IMR-90 (cell line): ENCODE measurements at regions not wholly inside any gene's neighbourhood (a gene's known extent, or its start where the extent isn't known, plus 50 kb on each side); places are given as distances from the start of the nearest gene placed in this dataset.

Experiments
- ATAC-seq: fragments of 200-7000 bp; cut with Tn5 transposase; 2 replicates; pipeline ENCODE4 v1.9.1; 2020; ENCODE audit warnings: low read depth, mild to moderate bottlenecking, moderate library complexity
- BruUV-seq: library from RNA; stranded (reverse); fragments of 400-500 nt; replicated peaks from 2 replicates; lab custom pipeline; 2021; lab: Mats Ljungman, UMichigan
- CTCF ChIA-PET: fragments of 300-600 bp; formaldehyde crosslinking; extraction: SDS; loops from one replicate; lab custom pipeline; 2021; ENCODE audit warnings: antibody characterized with exemption; lab: Yijun Ruan, JAX
- POLR2A ChIA-PET: fragments of 300-600 bp; sonication (Branson Sonifier 250); formaldehyde crosslinking; loops from one replicate; lab custom pipeline; 2022; ENCODE audit warnings: antibody characterized with exemption; ENCODE audit not compliant: unreplicated experiment; lab: Charles Lee
- DNase-seq: peaks from one replicate; pipeline ENCODE4 v3.0.0; 2013
- H2AFZ ChIP-seq: replicated peaks from 2 replicates; pipeline ENCODE3; 2013; ENCODE audit warnings: low read length, mild to moderate bottlenecking; ENCODE audit not compliant: poor library complexity
- H2AK5ac ChIP-seq: 2 replicates; pipeline ENCODE4 v1.6.1; 2013; ENCODE audit warnings: low read depth, low read length, inconsistent platforms
- H2AK9ac ChIP-seq: replicated peaks from 2 replicates; pipeline ENCODE3; 2013; ENCODE audit warnings: mild to moderate bottlenecking, low read depth, low read length, moderate library complexity; ENCODE audit not compliant: poor library complexity
- H2BK120ac ChIP-seq: 2 replicates; pipeline ENCODE4 v1.6.1; 2013; ENCODE audit warnings: low read depth, low read length, inconsistent platforms
- H2BK15ac ChIP-seq: 3 replicates; pipeline ENCODE4 v1.6.1; 2013; ENCODE audit warnings: low read depth, low read length, inconsistent platforms
- H2BK20ac ChIP-seq: 2 replicates; pipeline ENCODE4 v1.6.1; 2013; ENCODE audit warnings: low read depth, mild to moderate bottlenecking, inconsistent platforms, low read length, moderate library complexity
- H2BK5ac ChIP-seq: 2 replicates; pipeline ENCODE4 v1.6.1; 2013; ENCODE audit warnings: mild to moderate bottlenecking, low read depth, low read length, inconsistent platforms; ENCODE audit not compliant: poor library complexity, severe bottlenecking
- H3K14ac ChIP-seq: replicated peaks from 2 replicates; pipeline ENCODE4 v1.6.1; 2013; ENCODE audit warnings: low read depth, low read length, inconsistent platforms
- H3K18ac ChIP-seq: 2 replicates; pipeline ENCODE4 v1.6.1; 2013; ENCODE audit warnings: low read depth, low read length, control low read depth
- H3K23ac ChIP-seq: 2 replicates; pipeline ENCODE4 v1.6.1; 2013; ENCODE audit warnings: low read depth, low read length, inconsistent platforms
- H3K27ac ChIP-seq: 2 replicates; pipeline ENCODE4 v1.5.1; 2013; ENCODE audit warnings: mild to moderate bottlenecking, control low read depth, low read length; ENCODE audit not compliant: insufficient read depth
- H3K27me3 ChIP-seq: 2 replicates; pipeline ENCODE4 v1.6.1; 2013; ENCODE audit warnings: low read length; ENCODE audit not compliant: control insufficient read depth, insufficient read depth
- H3K36me3 ChIP-seq: 2 replicates; pipeline ENCODE4 v1.6.1; 2013; ENCODE audit warnings: low read length, mixed read lengths; ENCODE audit not compliant: control insufficient read depth, insufficient read depth
- H3K4ac ChIP-seq: 2 replicates; pipeline ENCODE4 v1.6.1; 2013; ENCODE audit warnings: low read depth, low read length, inconsistent platforms
- H3K4me1 ChIP-seq: 2 replicates; pipeline ENCODE4 v1.6.1; 2013; ENCODE audit warnings: low read length, mixed read lengths; ENCODE audit not compliant: control insufficient read depth, insufficient read depth
- H3K4me2 ChIP-seq: 2 replicates; pipeline ENCODE4 v1.6.1; 2013; ENCODE audit warnings: low read depth, mild to moderate bottlenecking, control low read depth, low read length, moderate library complexity
- H3K4me3 ChIP-seq: 2 replicates; pipeline ENCODE4 v1.5.1; 2013; ENCODE audit warnings: low read depth, mild to moderate bottlenecking, control low read depth, low read length, moderate library complexity; ENCODE audit not compliant: insufficient read depth
- H3K56ac ChIP-seq: 2 replicates; pipeline ENCODE4 v1.6.1; 2013; ENCODE audit warnings: low read length, inconsistent platforms; ENCODE audit not compliant: insufficient read depth; ENCODE audit errors: extremely low read depth
- H3K79me1 ChIP-seq, 2 experiments: 2 replicates each; pipeline ENCODE4 v1.6.1; 2013; ENCODE audit warnings: low read length in 2 of 2, inconsistent platforms in 1 of 2, low read depth in 1 of 2
- H3K9ac ChIP-seq: 2 replicates; pipeline ENCODE4 v1.6.1; 2013; ENCODE audit warnings: low read depth, low read length, control low read depth
- H3K9me1 ChIP-seq: 2 replicates; pipeline ENCODE4 v1.6.1; 2013; ENCODE audit warnings: low read length, inconsistent platforms; ENCODE audit not compliant: insufficient read depth
- H3K9me3 ChIP-seq: 2 replicates; pipeline ENCODE4 v1.6.1; 2013; ENCODE audit warnings: low read length; ENCODE audit not compliant: control insufficient read depth, insufficient read depth
- H4K20me1 ChIP-seq: 2 replicates; pipeline ENCODE4 v1.6.1; 2013; ENCODE audit warnings: low read length, inconsistent platforms; ENCODE audit not compliant: insufficient read depth
- H4K5ac ChIP-seq: 2 replicates; pipeline ENCODE4 v1.6.1; 2013; ENCODE audit warnings: mild to moderate bottlenecking, low read depth, low read length, control low read depth
- H4K8ac ChIP-seq, 2 experiments: 2 replicates each; pipeline ENCODE4 v1.6.1; 2013; ENCODE audit warnings: low read depth in 2 of 2, low read length in 2 of 2, control low read depth in 1 of 2, inconsistent platforms in 1 of 2
- H4K91ac ChIP-seq: 2 replicates; pipeline ENCODE4 v1.6.1; 2013; ENCODE audit warnings: low read depth, low read length, inconsistent platforms; ENCODE audit not compliant: insufficient read depth
- CEBPB ChIP-seq: IDR thresholded peaks from 2 replicates; pipeline ENCODE4 v1.6.1; 2012; ENCODE audit warnings: low read depth, low read length, improper control_type of control experiment
- FOS ChIP-seq: fragments of 150-350 bp; IDR thresholded peaks from 2 replicates; pipeline ENCODE4 v1.6.1; 2016; ENCODE audit warnings: low read depth, low read length
- MAZ ChIP-seq: IDR thresholded peaks from 2 replicates; pipeline ENCODE4 v1.6.1; 2012; ENCODE audit warnings: low read depth, mild to moderate bottlenecking, low read length, improper control_type of control experiment, moderate library complexity, borderline replicate concordance
- NFE2L2 ChIP-seq: fragments of 150-350 bp; IDR thresholded peaks from 2 replicates; pipeline ENCODE4 v1.6.1; 2016; ENCODE audit warnings: low read depth, mild to moderate bottlenecking, low read length
- RFX5 ChIP-seq: IDR thresholded peaks from 2 replicates; pipeline ENCODE4 v1.8.0; 2012; ENCODE audit warnings: low read depth, mild to moderate bottlenecking, low read length, moderate library complexity
- WGBS, 2 experiments: methylation state at CpG; one replicate each; pipeline versions ENCODE4 v1.1.5 to v1.1.7; 2013; ENCODE audit warnings: missing lambda C conversion rate in 2 of 2; ENCODE audit not compliant: insufficient read length in 1 of 2; ENCODE audit errors: extremely low coverage in 2 of 2; 5-methylcytosine and 5-hydroxymethylcytosine counted together
- dilution Hi-C: fragments of 300-500 bp; cut with HindIII; formaldehyde crosslinking; loops from one replicate; pipeline ENCODE4 v1.14.3; 2018; ENCODE audit warnings: low sequenced_read_pairs; ENCODE audit not compliant: unreplicated experiment
- in situ Hi-C: fragments of 300-500 bp; cut with MboI; formaldehyde crosslinking; loops from 3 replicates; pipeline ENCODE4 v1.14.3; 2019; ENCODE audit warnings: low sequenced_read_pairs, inconsistent platforms, mixed read lengths
- intact Hi-C: fragments of 100-400 bp; cut with micrococcal nuclease; formaldehyde crosslinking; loops from 2 replicates; pipeline ENCODE4 v1.10.0; 2022
- TF ChIP-seq, protein P1 (sequence below): conservative IDR thresholded peaks from 2 replicates; pipeline ENCODE4 v1.5.1; 2012; ENCODE audit warnings: mild to moderate bottlenecking, low read depth, low read length, improper control_type of control experiment

DNA sequence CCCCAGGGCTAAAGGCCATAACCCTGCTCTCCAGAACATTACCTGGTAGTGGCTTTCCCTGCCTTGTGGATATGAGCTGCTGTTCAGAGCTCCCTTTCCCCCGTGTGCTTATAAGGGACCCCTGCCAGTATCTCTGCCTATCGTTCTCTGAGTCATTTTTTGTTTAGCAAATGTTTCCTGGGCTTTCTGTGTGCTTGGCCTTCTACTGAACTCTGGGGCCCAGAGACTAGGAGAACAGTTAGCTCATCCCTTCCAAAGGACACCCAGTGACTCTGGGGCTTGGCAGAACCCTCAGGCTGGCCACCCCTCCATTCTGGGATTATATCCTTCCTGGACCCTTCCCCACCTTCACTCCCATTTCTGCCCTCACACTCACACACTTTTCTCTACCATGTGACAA is 80.8 kb upstream of the POU3F1 start:
- Histone ChIP-seq H2BK5ac (no peak overlapping the region), H4K91ac (no peak overlapping the region), H3K9me1 (no peaks in the 10 kb centered on the region), H3K79me1 (no peaks in the 10 kb centered on the region), H3K4me1 (no peaks in the 10 kb centered on the region), H3K4me2 (no peak overlapping the region), H3K23ac (no peak overlapping the region), H2AK5ac (no peak overlapping the region), H3K56ac (no peak overlapping the region), H4K8ac (no peak overlapping the region), H3K18ac (no peak overlapping the region), H2BK20ac (no peak overlapping the region), H3K9me3 (no peaks in the 10 kb centered on the region), H4K20me1 (no peaks in the 10 kb centered on the region), H4K5ac (no peak overlapping the region), H3K4ac (no peak overlapping the region), H3K9ac (no peak overlapping the region), H3K14ac (no peak overlapping the region), H3K27ac (no peak overlapping the region), H2BK120ac (no peak overlapping the region), H3K4me3 (no peak overlapping the region), H3K27me3 (peaks cover 13% of the 10 kb centered on the region; the same call in 1 of the 2 replicates), H2BK15ac (no peak overlapping the region), H3K36me3 (no peaks in the 10 kb centered on the region), H2AFZ (no peak overlapping the region), H2AK9ac (no peak overlapping the region)
- DNase-seq: peak; percentile 46
- in situ Hi-C loops (no loop called here), intact Hi-C loops (no loop called here), dilution Hi-C loops (no loop called here)
- ChIA-PET CTCF (no interaction called here), POLR2A (interaction anchor here (0.6 kb wide), 1 partner anchor 639 kb away, joined by 6 read pairs; no protein-coding TSS in a partner anchor)
- BruUV-seq: no TSS peak
- TF ChIP-seq CEBPB: no peak
- TF ChIP-seq FOS: no peak
- TF ChIP-seq, protein P1, sequence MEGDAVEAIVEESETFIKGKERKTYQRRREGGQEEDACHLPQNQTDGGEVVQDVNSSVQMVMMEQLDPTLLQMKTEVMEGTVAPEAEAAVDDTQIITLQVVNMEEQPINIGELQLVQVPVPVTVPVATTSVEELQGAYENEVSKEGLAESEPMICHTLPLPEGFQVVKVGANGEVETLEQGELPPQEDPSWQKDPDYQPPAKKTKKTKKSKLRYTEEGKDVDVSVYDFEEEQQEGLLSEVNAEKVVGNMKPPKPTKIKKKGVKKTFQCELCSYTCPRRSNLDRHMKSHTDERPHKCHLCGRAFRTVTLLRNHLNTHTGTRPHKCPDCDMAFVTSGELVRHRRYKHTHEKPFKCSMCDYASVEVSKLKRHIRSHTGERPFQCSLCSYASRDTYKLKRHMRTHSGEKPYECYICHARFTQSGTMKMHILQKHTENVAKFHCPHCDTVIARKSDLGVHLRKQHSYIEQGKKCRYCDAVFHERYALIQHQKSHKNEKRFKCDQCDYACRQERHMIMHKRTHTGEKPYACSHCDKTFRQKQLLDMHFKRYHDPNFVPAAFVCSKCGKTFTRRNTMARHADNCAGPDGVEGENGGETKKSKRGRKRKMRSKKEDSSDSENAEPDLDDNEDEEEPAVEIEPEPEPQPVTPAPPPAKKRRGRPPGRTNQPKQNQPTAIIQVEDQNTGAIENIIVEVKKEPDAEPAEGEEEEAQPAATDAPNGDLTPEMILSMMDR: no peak
- TF ChIP-seq RFX5: no peak
- TF ChIP-seq MAZ: no peak
- TF ChIP-seq NFE2L2: no peak
- WGBS, 2 experiments: no CpG with 5 or more reads among the region's 2 CpGs
- no peak for ATAC-seq
